Ectodermal cell (in vitro differentiated cells): ENCODE measurements at regions not wholly inside any gene's neighbourhood (a gene's known extent, or its start where the extent isn't known, plus 50 kb on each side); places are given as distances from the start of the nearest gene placed in this dataset.

Source experiments
- H3K27ac ChIP-seq: 2 replicates; pipeline ENCODE4 v1.7.0; 2013; ENCODE audit warnings: mild to moderate bottlenecking, low read depth, low read length; ENCODE audit not compliant: insufficient read depth, poor library complexity, severe bottlenecking
- H3K27me3 ChIP-seq: 2 replicates; pipeline ENCODE4 v1.7.0; 2013; ENCODE audit warnings: mild to moderate bottlenecking, low read length; ENCODE audit not compliant: insufficient read depth, control insufficient read depth, poor library complexity, severe bottlenecking
- H3K36me3 ChIP-seq: one replicate; pipeline ENCODE4 v1.7.0; 2013; ENCODE audit warnings: low read length; ENCODE audit not compliant: control insufficient read depth, insufficient read depth
- H3K4me1 ChIP-seq: one replicate; pipeline ENCODE4 v1.7.0; 2013; ENCODE audit warnings: low read length; ENCODE audit not compliant: control insufficient read depth, insufficient read depth
- H3K4me3 ChIP-seq: 2 replicates; pipeline ENCODE4 v1.7.0; 2013; ENCODE audit warnings: low read depth, low read length, control low read depth; ENCODE audit not compliant: insufficient read depth
- H3K9me3 ChIP-seq: 2 replicates; pipeline ENCODE4 v1.7.0; 2013; ENCODE audit warnings: mild to moderate bottlenecking, low read length, moderate library complexity; ENCODE audit not compliant: control insufficient read depth
- WGBS, 2 experiments: methylation state at CpG; one replicate each; pipeline ENCODE4 v1.1.7; 2013; ENCODE audit warnings: missing lambda C conversion rate in 2 of 2; 5-methylcytosine and 5-hydroxymethylcytosine counted together

DNA sequence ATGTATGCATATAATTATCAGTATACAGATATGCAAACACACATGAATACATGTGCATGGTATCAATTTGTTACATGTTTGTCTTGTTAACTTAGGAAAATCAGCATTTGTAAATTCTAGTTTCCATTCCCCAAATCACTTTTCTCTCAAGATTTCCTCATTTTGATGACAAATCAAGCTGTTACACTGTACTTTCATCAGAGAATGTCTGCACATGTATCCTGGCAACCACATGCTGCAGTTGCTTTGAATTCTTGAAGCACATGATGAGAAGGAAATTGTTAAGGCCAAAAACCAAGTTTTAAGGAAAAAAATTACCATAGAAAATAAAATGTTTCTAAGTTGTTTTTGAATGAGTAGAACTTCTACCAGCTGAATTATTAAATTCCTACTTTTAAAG is 1834.5 kb downstream of the EFNA5 start:
- Histone ChIP-seq H3K27me3 (no peaks in the 10 kb centered on the region), H3K27ac (no peak overlapping the region), H3K4me3 (no peak overlapping the region), H3K36me3 (no peaks in the 10 kb centered on the region), H3K9me3 (no peaks in the 10 kb centered on the region), H3K4me1 (no peaks in the 10 kb centered on the region)

- 95 to 100% methylated on average over 1 of the region's 1 CpG for WGBS, 2 experiments
- no peaks in the 10 kb centered on the region for H3K36me3 ChIP-seq
- H3K27me3 ChIP-seq = no peaks in the 10 kb centered on the region
- no peaks in the 10 kb centered on the region for H3K9me3 ChIP-seq
- no peaks in the 10 kb centered on the region for H3K4me1 ChIP-seq
- H3K27ac ChIP-seq = no peak overlapping the region
- H3K4me3 ChIP-seq = no peak overlapping the region
These were observed 1841.9 kb downstream of the EFNA5 start for GRCh38 chr5:105828821-105829220.

DNA sequence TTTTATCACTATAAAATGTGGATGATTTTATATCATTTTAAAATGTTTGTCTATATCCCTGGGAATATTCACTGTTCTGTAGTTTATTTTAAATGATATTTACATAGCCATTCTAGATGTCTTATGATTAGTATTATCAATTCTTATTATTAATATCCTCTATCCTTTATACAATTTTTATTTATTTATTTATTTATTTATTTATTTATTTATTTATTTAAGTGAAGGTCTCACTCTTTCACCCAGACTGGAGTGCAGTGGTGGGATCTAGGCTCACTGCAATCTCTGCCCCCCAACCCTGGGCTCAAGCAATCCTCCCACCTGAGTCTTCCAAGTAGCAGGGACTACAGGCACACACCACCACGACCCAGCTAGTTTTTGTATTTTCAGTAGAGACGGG is 1848.9 kb downstream of the EFNA5 start:
- Histone ChIP-seq H3K4me1 (no peaks in the 10 kb centered on the region), H3K4me3 (no peak overlapping the region), H3K27ac (no peak overlapping the region), H3K9me3 (no peaks in the 10 kb centered on the region), H3K36me3 (no peaks in the 10 kb centered on the region), H3K27me3 (no peaks in the 10 kb centered on the region)
- WGBS, 2 experiments = 86 to 90% methylated on average over 2 of the region's 2 CpGs

DNA sequence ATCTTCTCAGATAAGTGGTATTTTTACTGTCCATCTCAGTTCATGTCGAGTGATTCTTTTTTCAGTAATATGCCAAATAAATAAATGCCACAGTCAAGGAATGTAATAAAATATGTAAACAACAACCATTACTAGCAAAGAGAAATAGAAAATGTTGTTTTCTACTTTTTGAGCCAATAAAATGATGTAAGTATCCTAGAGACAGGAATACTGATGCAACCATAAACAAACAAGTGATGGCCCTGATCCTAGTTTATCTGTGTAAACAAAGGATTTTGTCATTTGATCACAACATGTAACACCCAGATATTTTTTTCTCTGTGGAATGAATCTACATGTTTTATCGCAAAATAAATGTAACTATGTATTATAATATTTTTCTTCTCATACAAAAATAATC is 1852.8 kb downstream of the EFNA5 start:
- Histone ChIP-seq H3K36me3 (no peaks in the 10 kb centered on the region), H3K4me3 (no peak overlapping the region), H3K9me3 (no peaks in the 10 kb centered on the region), H3K4me1 (no peaks in the 10 kb centered on the region), H3K27me3 (no peaks in the 10 kb centered on the region), H3K27ac (no peak overlapping the region)
- WGBS, 2 experiments = 80% methylated on average over 1 of the region's 2 CpGs; no CpG with 5 or more reads in 1 of the 2 experiments

- WGBS, 2 experiments = 93 to 97% methylated on average over 3 of the region's 3 CpGs
- H3K9me3 ChIP-seq = no peaks in the 10 kb centered on the region
- no peak overlapping the region for H3K27ac ChIP-seq
These were observed 1853.3 kb downstream of the EFNA5 start for GRCh38 chr5:105817416-105817815.

GRCh38 chr5:105816961-105817360 is 1853.8 kb downstream of the EFNA5 start:
- Histone ChIP-seq H3K4me3 (no peak overlapping the region), H3K9me3 (no peaks in the 10 kb centered on the region), H3K36me3 (no peaks in the 10 kb centered on the region), H3K27me3 (no peaks in the 10 kb centered on the region), H3K27ac (no peak overlapping the region), H3K4me1 (no peaks in the 10 kb centered on the region)
- WGBS, 2 experiments = 100% methylated on average over 1 of the region's 1 CpG; no CpG with 5 or more reads in 1 of the 2 experiments

More at GRCh38 chr5:105817416-105817815, 1853.3 kb downstream of the EFNA5 start:
- H3K4me1 ChIP-seq = no peaks in the 10 kb centered on the region
- no peaks in the 10 kb centered on the region for H3K36me3 ChIP-seq
- H3K27me3 ChIP-seq = no peaks in the 10 kb centered on the region
- H3K4me3 ChIP-seq = no peak overlapping the region

DNA sequence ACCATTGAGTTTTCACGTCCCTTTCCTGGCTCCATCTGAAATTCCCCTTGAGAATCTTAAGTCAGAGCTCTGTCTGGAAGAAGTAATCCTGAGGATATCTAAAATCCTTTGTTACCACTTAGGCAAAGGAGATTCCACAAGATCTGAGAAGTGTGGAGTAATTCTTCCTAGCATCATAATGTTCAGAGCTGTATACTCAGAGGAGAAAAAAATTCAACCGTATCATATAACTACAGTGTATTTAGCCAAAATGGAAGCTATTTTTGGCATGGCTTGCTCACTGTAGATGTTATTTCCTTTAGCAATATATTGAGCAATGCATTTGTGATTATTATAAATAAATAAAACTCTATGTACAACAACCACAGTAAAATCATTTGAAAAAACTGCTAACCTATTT is 1858.4 kb downstream of the EFNA5 start:
- Histone ChIP-seq H3K27me3 (no peaks in the 10 kb centered on the region), H3K9me3 (no peaks in the 10 kb centered on the region), H3K4me1 (no peaks in the 10 kb centered on the region), H3K27ac (no peak overlapping the region), H3K36me3 (no peaks in the 10 kb centered on the region), H3K4me3 (no peak overlapping the region)
- 90 to 100% methylated on average over 1 to 2 of the region's 2 CpGs for WGBS, 2 experiments

- H3K27me3 ChIP-seq = no peaks in the 10 kb centered on the region
- no peaks in the 10 kb centered on the region for H3K4me1 ChIP-seq
- no peaks in the 10 kb centered on the region for H3K9me3 ChIP-seq
- no peaks in the 10 kb centered on the region for H3K36me3 ChIP-seq
- no peak overlapping the region for H3K4me3 ChIP-seq
- no peak overlapping the region for H3K27ac ChIP-seq
- 88 to 93% methylated on average over 3 of the region's 3 CpGs for WGBS, 2 experiments
These were observed 1862.8 kb downstream of the EFNA5 start for GRCh38 chr5:105807951-105808350.

DNA sequence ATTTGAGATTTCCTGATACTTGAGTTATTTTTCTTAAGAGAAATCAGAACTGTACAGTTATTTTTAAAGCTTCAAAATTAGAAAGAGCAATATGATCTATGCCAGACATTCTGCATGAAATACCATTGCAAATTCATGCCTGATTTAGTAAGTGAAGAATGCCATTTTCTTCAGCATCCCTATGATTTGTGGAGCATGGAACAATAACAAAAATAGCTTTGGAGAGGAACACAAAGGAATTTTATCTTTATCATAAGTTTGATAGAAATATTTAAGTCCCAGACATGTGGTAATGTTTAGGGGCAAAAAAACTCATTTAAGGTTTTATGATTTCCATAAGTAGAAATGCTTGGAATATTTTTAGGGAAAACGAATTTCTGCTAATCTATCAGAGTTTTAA is 1863.4 kb downstream of the EFNA5 start:
- Histone ChIP-seq H3K27ac (no peak overlapping the region), H3K27me3 (no peaks in the 10 kb centered on the region), H3K9me3 (no peaks in the 10 kb centered on the region), H3K36me3 (no peaks in the 10 kb centered on the region), H3K4me1 (no peaks in the 10 kb centered on the region), H3K4me3 (no peak overlapping the region)
- 93% methylated on average over 1 of the region's 1 CpG; no CpG with 5 or more reads in 1 of the 2 experiments for WGBS, 2 experiments

DNA sequence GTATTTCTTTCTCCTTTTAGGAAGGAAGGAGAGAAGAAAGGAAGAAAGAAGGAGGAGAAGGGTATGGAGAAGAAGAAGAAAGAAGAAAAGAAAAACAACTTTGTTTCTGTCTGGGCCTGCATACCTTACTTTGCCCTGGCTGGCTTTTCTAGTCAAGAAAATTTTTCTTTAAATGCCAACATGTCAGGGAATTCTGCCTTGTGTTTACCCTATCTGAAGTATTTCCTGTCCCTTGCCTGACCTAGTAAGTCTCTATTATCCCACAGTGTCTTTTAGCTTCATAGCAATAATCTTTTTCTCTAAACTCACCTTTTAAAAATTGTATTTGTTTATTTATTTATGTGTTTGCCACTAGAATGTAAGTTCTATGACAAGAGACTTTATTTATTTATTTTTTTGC is 1864.1 kb downstream of the EFNA5 start:
- Histone ChIP-seq H3K27ac (no peak overlapping the region), H3K4me1 (no peaks in the 10 kb centered on the region)

DNA sequence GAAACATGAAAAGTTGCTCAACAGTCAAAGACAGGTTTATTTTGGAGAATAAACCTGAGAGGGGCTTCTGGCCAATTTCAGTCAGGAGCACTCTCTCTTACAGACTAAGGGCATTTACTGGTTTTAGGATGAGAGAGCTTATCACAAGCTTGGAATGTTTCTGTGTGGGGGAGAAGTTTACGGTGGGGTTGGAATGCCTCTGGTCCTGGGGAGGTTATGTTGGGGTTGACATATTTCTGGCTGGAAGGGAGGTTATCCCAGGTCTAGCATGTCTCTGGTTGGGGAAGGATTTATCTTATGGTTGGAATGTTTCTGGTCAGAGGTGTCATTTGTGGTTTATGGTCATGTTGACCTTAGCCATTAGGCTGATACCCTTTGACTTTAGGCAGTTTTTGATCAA is 1867.3 kb downstream of the EFNA5 start:
- Histone ChIP-seq H3K36me3 (no peaks in the 10 kb centered on the region), H3K4me3 (no peak overlapping the region), H3K27me3 (no peaks in the 10 kb centered on the region), H3K9me3 (no peaks in the 10 kb centered on the region), H3K4me1 (no peaks in the 10 kb centered on the region), H3K27ac (no peak overlapping the region)
- 98 to 100% methylated on average over 1 of the region's 1 CpG for WGBS, 2 experiments

More for the DNA sequence above, 1864.1 kb downstream of the EFNA5 start:
- H3K36me3 ChIP-seq = no peaks in the 10 kb centered on the region
- H3K4me3 ChIP-seq = no peak overlapping the region
- H3K27me3 ChIP-seq = no peaks in the 10 kb centered on the region
- no peaks in the 10 kb centered on the region for H3K9me3 ChIP-seq
